Gastrocnemius medialis (tissue), 4 donors: ENCODE measurements at regions not wholly inside any gene's neighbourhood (a gene's known extent, or its start where the extent isn't known, plus 50 kb on each side); places are given as distances from the start of the nearest gene placed in this dataset.

Source experiments
- CTCF ChIP-seq, 5 experiments: fragments of 450-650 bp in 3 of 5; fragments of 200-600 bp in 2 of 5; sonication (generic) in 2 of 5; IDR thresholded peaks in 4 of 5; conservative IDR thresholded peaks in 1 of 5; 1 replicate in 4 of 5; 2 replicates in 1 of 5; pipeline ENCODE4 v1.5.1; 2016 to 2019; ENCODE audit warnings: antibody characterized with exemption in 5 of 5, mild to moderate bottlenecking in 3 of 5, moderate library complexity in 3 of 5
- POLR2A ChIP-seq, 2 donors: fragments of 450-650 bp; IDR thresholded peaks; one replicate each; pipeline ENCODE4 v1.6.1; 2017; ENCODE audit warnings: antibody characterized with exemption in 2 of 2, mild to moderate bottlenecking in 2 of 2, moderate library complexity in 2 of 2

GRCh38 chr3:80017369-80017768, 249.6 kb upstream of the ROBO1 start:
- TF ChIP-seq POLR2A (IDR thresholded peaks at IDR 0.05) (no peak), CTCF (IDR thresholded peaks at IDR 0.05 in 4 of 5, conservative IDR thresholded peaks at IDR 0.05 in 1 of 5) (no peak)
